ENCODE measurements at regions not wholly inside any gene's neighbourhood (a gene's known extent, or its start where the extent isn't known, plus 50 kb on each side); places are given as distances from the start of the nearest gene placed in this dataset.

- no peak for FAIRE-seq
- intact Hi-C loops (cut with micrococcal nuclease; ENCODE audit: unreplicated experiment) = no loop called here
- BruUV-seq (replicated peaks) = no TSS peak
Measured at GRCh38 chr14:86882818-86883217, 1110.2 kb downstream of the GALC start.

GRCh38 chr14:86865934-86866333 lies 1127.0 kb downstream of the GALC start:
- WGBS (ENCODE audit: low lambda C conversion rate) = 62% methylated on average over 3 of the region's 3 CpGs
- TF ChIP-seq, protein P1, sequence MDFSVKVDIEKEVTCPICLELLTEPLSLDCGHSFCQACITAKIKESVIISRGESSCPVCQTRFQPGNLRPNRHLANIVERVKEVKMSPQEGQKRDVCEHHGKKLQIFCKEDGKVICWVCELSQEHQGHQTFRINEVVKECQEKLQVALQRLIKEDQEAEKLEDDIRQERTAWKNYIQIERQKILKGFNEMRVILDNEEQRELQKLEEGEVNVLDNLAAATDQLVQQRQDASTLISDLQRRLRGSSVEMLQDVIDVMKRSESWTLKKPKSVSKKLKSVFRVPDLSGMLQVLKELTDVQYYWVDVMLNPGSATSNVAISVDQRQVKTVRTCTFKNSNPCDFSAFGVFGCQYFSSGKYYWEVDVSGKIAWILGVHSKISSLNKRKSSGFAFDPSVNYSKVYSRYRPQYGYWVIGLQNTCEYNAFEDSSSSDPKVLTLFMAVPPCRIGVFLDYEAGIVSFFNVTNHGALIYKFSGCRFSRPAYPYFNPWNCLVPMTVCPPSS (IDR thresholded peaks at IDR 0.05) = no peak
- TF ChIP-seq STAG1 (CRISPR knock-in tag; IDR thresholded peaks at IDR 0.05) (peak; percentile 63), ZNF713 (CRISPR knock-in tag; IDR thresholded peaks at IDR 0.05) (no peak), STAT5B (CRISPR knock-in tag; IDR thresholded peaks at IDR 0.05) (no peak), MTA1 (CRISPR knock-in tag; IDR thresholded peaks at IDR 0.05; ENCODE audit: borderline replicate concordance) (no peak), NFYC (CRISPR knock-in tag; IDR thresholded peaks at IDR 0.05) (no peak), CEBPZ (IDR thresholded peaks at IDR 0.05; ENCODE audit: low read length) (no peak), SMC3 (IDR thresholded peaks at IDR 0.05; ENCODE audit: low read length) (0 out of 2 replicates have a peak, but pooled peaks have one; percentile 7), ZBTB14 (CRISPR knock-in tag; IDR thresholded peaks at IDR 0.05) (no peak), RAD21 (CRISPR knock-in tag; IDR thresholded peaks at IDR 0.05) (0 out of 2 replicates have a peak, but pooled peaks have one; percentile 11), ZNF550 (CRISPR knock-in tag; IDR thresholded peaks at IDR 0.05; ENCODE audit: borderline replicate concordance) (no peak)

More at GRCh38 chr14:86882818-86883217, 1110.2 kb downstream of the GALC start:
- ChIA-PET CTCF (ENCODE audit: low intra/inter-chr PET ratio, low total read pairs) (no interaction called here), POLR2A (no interaction called here)
- WGBS (ENCODE audit: low lambda C conversion rate) = 32% methylated on average over 3 of the region's 3 CpGs
- no peaks in the 10 kb centered on the region for H3K9me3 ChIP-seq (ENCODE audit: low read length)
- H3K36me3 ChIP-seq (replicated peaks in 1 of 2; ENCODE audit: control insufficient read depth in 1 of 2, insufficient read depth in 2 of 2, low read length in 2 of 2) = no peaks in the 10 kb centered on the region
- no peak overlapping the region for H3K4me3 ChIP-seq (replicated peaks in 1 of 3; ENCODE audit: insufficient read depth in 1 of 3, low read depth in 2 of 3, low read length in 3 of 3)
- no peak overlapping the region for H3K27ac ChIP-seq (ENCODE audit: extremely low read length, insufficient read depth, low read length)
- H3K4me2 ChIP-seq (ENCODE audit: low read depth, low read length) = no peak overlapping the region
- TF ChIP-seq NRL (CRISPR knock-in tag; IDR thresholded peaks at IDR 0.05; ENCODE audit: borderline replicate concordance) = no peak
- TF ChIP-seq, protein P2, sequence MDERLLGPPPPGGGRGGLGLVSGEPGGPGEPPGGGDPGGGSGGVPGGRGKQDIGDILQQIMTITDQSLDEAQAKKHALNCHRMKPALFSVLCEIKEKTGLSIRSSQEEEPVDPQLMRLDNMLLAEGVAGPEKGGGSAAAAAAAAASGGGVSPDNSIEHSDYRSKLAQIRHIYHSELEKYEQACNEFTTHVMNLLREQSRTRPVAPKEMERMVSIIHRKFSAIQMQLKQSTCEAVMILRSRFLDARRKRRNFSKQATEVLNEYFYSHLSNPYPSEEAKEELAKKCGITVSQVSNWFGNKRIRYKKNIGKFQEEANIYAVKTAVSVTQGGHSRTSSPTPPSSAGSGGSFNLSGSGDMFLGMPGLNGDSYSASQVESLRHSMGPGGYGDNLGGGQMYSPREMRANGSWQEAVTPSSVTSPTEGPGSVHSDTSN (CRISPR knock-in tag; IDR thresholded peaks at IDR 0.05) = peak; percentile 31; the same call in 1 of the 2 replicates
- no peak overlapping the region for H3K9ac ChIP-seq (ENCODE audit: insufficient read depth, low read depth, low read length)
- H3K27me3 ChIP-seq (ENCODE audit: control insufficient read depth in 1 of 2, insufficient read depth in 2 of 2, low read length in 2 of 2) = no peaks in the 10 kb centered on the region
- in situ Hi-C loops (cut with HindIII; ENCODE audit: extremely low pct_ligation_motif_present, low pct_unique_long_range_greater_than_20kb) = no loop called here
- H2AFZ ChIP-seq (ENCODE audit: low read length) = no peak overlapping the region
- H3K4me1 ChIP-seq (ENCODE audit: insufficient read depth, low read length) = peaks cover 9% of the 10 kb centered on the region
- H4K20me1 ChIP-seq (ENCODE audit: insufficient read depth, low read length) = no peaks in the 10 kb centered on the region
- no peak for ATAC-seq
- DNase-seq (ENCODE audit: low spot score) = no peak
- no peaks in the 10 kb centered on the region for H3K79me2 ChIP-seq (ENCODE audit: insufficient read depth, low read length)

More at GRCh38 chr14:86865934-86866333, 1127.0 kb downstream of the GALC start:
- Histone ChIP-seq H3K4me1 (ENCODE audit: insufficient read depth, low read length) (no peaks in the 10 kb centered on the region), H2AFZ (ENCODE audit: low read length) (no peak overlapping the region), H4K20me1 (ENCODE audit: insufficient read depth, low read length) (no peaks in the 10 kb centered on the region), H3K79me2 (ENCODE audit: insufficient read depth, low read length) (no peaks in the 10 kb centered on the region), H3K4me3 (replicated peaks in 1 of 3; ENCODE audit: insufficient read depth in 1 of 3, low read depth in 2 of 3, low read length in 3 of 3) (no peak overlapping the region), H3K27ac (ENCODE audit: extremely low read length, insufficient read depth, low read length) (no peak overlapping the region), H3K27me3 (ENCODE audit: control insufficient read depth in 1 of 2, insufficient read depth in 2 of 2, low read length in 2 of 2) (no peaks in the 10 kb centered on the region), H3K9ac (ENCODE audit: insufficient read depth, low read depth, low read length) (no peak overlapping the region), H3K4me2 (ENCODE audit: low read depth, low read length) (no peak overlapping the region), H3K9me3 (ENCODE audit: low read length) (no peaks in the 10 kb centered on the region), H3K36me3 (replicated peaks in 1 of 2; ENCODE audit: control insufficient read depth in 1 of 2, insufficient read depth in 2 of 2, low read length in 2 of 2) (no peaks in the 10 kb centered on the region)
- in situ Hi-C loops (cut with HindIII; ENCODE audit: extremely low pct_ligation_motif_present, low pct_unique_long_range_greater_than_20kb) (no loop called here), intact Hi-C loops (cut with micrococcal nuclease; ENCODE audit: unreplicated experiment) (loop anchor here (1.0 kb wide), 1 partner anchor 405 kb away; no protein-coding TSS in a partner anchor)
- DNase-seq (ENCODE audit: low spot score) = no peak
- CTCF ChIA-PET (ENCODE audit: low intra/inter-chr PET ratio, low total read pairs) = no interaction called here
- no TSS peak for BruUV-seq (replicated peaks)
- peak; percentile 71 for ATAC-seq
- POLR2A ChIA-PET = no interaction called here
- no peak for FAIRE-seq
